GM23338 (cell line): ENCODE measurements at regions not wholly inside any gene's neighbourhood (a gene's known extent, or its start where the extent isn't known, plus 50 kb on each side); places are given as distances from the start of the nearest gene placed in this dataset.

ENCODE experiments used
- ATAC-seq: fragments of 200-7000 bp; cut with Tn5 transposase; 3 replicates; pipeline ENCODE4 v1.9.1; 2020
- DNase-seq: peaks from one replicate; pipeline ENCODE4 v3.0.0-alpha.2; 2015; ENCODE audit warnings: low spot score
- H2AFZ ChIP-seq: fragments of 200-600 bp; sonication (generic); 2 replicates; pipeline ENCODE4 v1.8.0; 2016; ENCODE audit warnings: antibody characterized with exemption, mild to moderate bottlenecking, moderate library complexity
- H3F3A ChIP-seq: fragments of 200-600 bp; sonication (generic); replicated peaks from 2 replicates; pipeline ENCODE4 v1.8.0; 2017; ENCODE audit warnings: antibody characterized with exemption, mixed run types, low read depth
- H3K27ac ChIP-seq: fragments of 200-600 bp; sonication (generic); 2 replicates; pipeline ENCODE4 v1.6.1; 2016; ENCODE audit warnings: low read depth
- H3K27me3 ChIP-seq: fragments of 200-600 bp; sonication (generic); 2 replicates; pipeline ENCODE4 v1.8.0; 2016; ENCODE audit warnings: mild to moderate bottlenecking, mixed run types, moderate library complexity; ENCODE audit not compliant: insufficient read depth
- H3K36me3 ChIP-seq: fragments of 200-600 bp; sonication (generic); 2 replicates; pipeline ENCODE4 v1.8.0; 2016; ENCODE audit warnings: mild to moderate bottlenecking; ENCODE audit not compliant: insufficient read depth
- H3K4me1 ChIP-seq: fragments of 200-600 bp; sonication (generic); 2 replicates; pipeline ENCODE4 v1.8.0; 2016; ENCODE audit warnings: mild to moderate bottlenecking, moderate library complexity; ENCODE audit not compliant: insufficient read depth
- H3K4me2 ChIP-seq: fragments of 200-600 bp; sonication (generic); 2 replicates; pipeline ENCODE4 v1.7.1; 2017; ENCODE audit warnings: mixed run types
- H3K4me3 ChIP-seq: fragments of 200-600 bp; sonication (generic); 2 replicates; pipeline ENCODE4 v1.6.1; 2016; ENCODE audit warnings: mixed run types
- H3K79me2 ChIP-seq: fragments of 200-600 bp; sonication (generic); replicated peaks from 2 replicates; pipeline ENCODE4 v1.8.0; 2017; ENCODE audit warnings: mild to moderate bottlenecking; ENCODE audit not compliant: insufficient read depth
- H3K9me2 ChIP-seq: fragments of 200-600 bp; sonication (generic); 2 replicates; pipeline ENCODE4 v1.8.0; 2017; ENCODE audit not compliant: insufficient read depth
- H4K20me1 ChIP-seq: fragments of 200-600 bp; sonication (generic); replicated peaks from 2 replicates; pipeline ENCODE4 v1.8.0; 2017; ENCODE audit warnings: mild to moderate bottlenecking; ENCODE audit not compliant: insufficient read depth
- H3K27ac Mint-ChIP-seq: 2 replicates; pipeline ENCODE4 v1.8.0; 2020; ENCODE audit warnings: inconsistent platforms, mild to moderate bottlenecking, moderate library complexity, mixed read lengths
- H3K27me3 Mint-ChIP-seq: 3 replicates; pipeline ENCODE4 v1.8.0; 2022; ENCODE audit warnings: low read depth, mild to moderate bottlenecking, moderate library complexity, mixed read lengths, inconsistent platforms; ENCODE audit not compliant: insufficient read depth, poor library complexity
- H3K36me3 Mint-ChIP-seq: 3 replicates; pipeline ENCODE4 v1.8.0; 2021; ENCODE audit warnings: low read depth, mild to moderate bottlenecking, inconsistent platforms, moderate library complexity, mixed read lengths
- H3K4me1 Mint-ChIP-seq: 3 replicates; pipeline ENCODE4 v1.8.0; 2020; ENCODE audit warnings: mild to moderate bottlenecking, inconsistent platforms, mixed read lengths
- H3K4me3 Mint-ChIP-seq: 3 replicates; pipeline ENCODE4 v1.8.0; 2021; ENCODE audit warnings: moderate library complexity, mild to moderate bottlenecking, inconsistent platforms, mixed read lengths
- H3K9me3 Mint-ChIP-seq: 3 replicates; pipeline ENCODE4 v1.8.0; 2020; ENCODE audit warnings: moderate library complexity, mild to moderate bottlenecking, inconsistent platforms, mixed read lengths
- CREB1 ChIP-seq: fragments of 250-450 bp; sonication (Bioruptor Pico); IDR thresholded peaks from 2 replicates; pipeline ENCODE4 v1.5.0; 2020; ENCODE audit warnings: low read depth, mild to moderate bottlenecking, moderate library complexity
- EZH2 ChIP-seq: fragments of 200-600 bp; sonication (generic); IDR thresholded peaks from one replicate; pipeline ENCODE4 v1.8.0; 2017; ENCODE audit warnings: antibody characterized with exemption, mild to moderate bottlenecking, low read depth; ENCODE audit not compliant: unreplicated experiment
- EZH2phosphoT487 ChIP-seq: fragments of 200-600 bp; sonication (generic); IDR thresholded peaks from one replicate; pipeline ENCODE4 v1.8.1; 2018; ENCODE audit warnings: antibody characterized with exemption; ENCODE audit not compliant: unreplicated experiment
- NANOG ChIP-seq: IDR thresholded peaks from 2 replicates; pipeline ENCODE4 v1.6.1; 2016; ENCODE audit warnings: antibody characterized with exemption, borderline replicate concordance
- POLR2AphosphoS5 ChIP-seq: IDR thresholded peaks from 2 replicates; pipeline ENCODE4 v1.6.1; 2016; ENCODE audit warnings: antibody characterized with exemption, low read depth
- STAT1 ChIP-seq: IDR thresholded peaks from one replicate; pipeline ENCODE4 v1.6.1; 2016; ENCODE audit warnings: antibody characterized with exemption; ENCODE audit not compliant: unreplicated experiment
- ZNF114 ChIP-seq: fragments of 250-450 bp; sonication (Bioruptor Pico); IDR thresholded peaks from 2 replicates; pipeline ENCODE4 v1.5.0; 2020; ENCODE audit warnings: mild to moderate bottlenecking, moderate library complexity
- ZNF331 ChIP-seq: fragments of 250-450 bp; sonication (Bioruptor Pico); IDR thresholded peaks from 2 replicates; pipeline ENCODE4 v1.5.0; 2020; ENCODE audit warnings: low read depth, mild to moderate bottlenecking, moderate library complexity
- TF ChIP-seq, protein P1 (sequence below), 2 experiments: fragments of 200-600 bp in 1 of 2; sonication (generic) in 1 of 2; conservative IDR thresholded peaks; 2 replicates each; pipeline versions ENCODE4 v1.5.1 to v1.6.1; 2016 to 2017; ENCODE audit warnings: antibody characterized with exemption in 2 of 2, low read depth in 2 of 2, mild to moderate bottlenecking in 2 of 2, moderate library complexity in 1 of 2
- TF ChIP-seq, protein P2 (sequence below): IDR thresholded peaks from 2 replicates; pipeline ENCODE4 v1.6.1; 2016; ENCODE audit warnings: antibody characterized with exemption
- TF ChIP-seq, protein P3 (sequence below): fragments of 250-450 bp; sonication (Bioruptor Pico); IDR thresholded peaks from 2 replicates; pipeline ENCODE4 v1.5.0; 2020; ENCODE audit warnings: mild to moderate bottlenecking, moderate library complexity

DNA sequence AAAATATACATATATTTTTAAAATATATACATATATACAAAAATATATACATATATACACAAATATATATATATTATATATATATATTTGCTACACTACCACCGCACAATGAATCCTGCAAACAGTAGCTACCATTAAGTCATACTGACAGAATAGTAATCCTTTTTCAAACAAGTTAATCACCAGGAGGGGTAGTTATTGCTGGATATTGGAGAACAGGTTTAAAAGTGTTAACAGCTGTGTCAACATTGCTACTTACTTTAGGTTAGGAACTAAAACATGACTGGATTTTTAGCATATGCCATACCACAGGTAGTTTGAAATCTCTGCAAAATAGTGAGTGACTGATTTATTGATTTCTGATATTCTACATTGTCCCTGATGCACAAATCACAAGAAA, 529.1 kb upstream of the CDH7 start:
- no peaks in the 10 kb centered on the region for H3K4me1 ChIP-seq
- DNase-seq, result no peak
- no peak for ATAC-seq
- no peaks in the 10 kb centered on the region for H3K79me2 ChIP-seq
- no peaks in the 10 kb centered on the region for H3F3A ChIP-seq
- H3K36me3 ChIP-seq, result no peaks in the 10 kb centered on the region
- H3K4me2 ChIP-seq, result no peak overlapping the region
- Mint-ChIP-seq H3K4me3 (no peak overlapping the region), H3K4me1 (peaks cover 4% of the 10 kb centered on the region; the same call in 2 of the 3 replicates), H3K9me3 (no peaks in the 10 kb centered on the region), H3K27me3 (no peaks in the 10 kb centered on the region), H3K36me3 (no peaks in the 10 kb centered on the region), H3K27ac (no peak overlapping the region)
- H3K27me3 ChIP-seq, result no peaks in the 10 kb centered on the region
- H2AFZ ChIP-seq, result no peak overlapping the region
- H4K20me1 ChIP-seq, result no peaks in the 10 kb centered on the region
- no peak overlapping the region for H3K27ac ChIP-seq
- H3K4me3 ChIP-seq, result no peak overlapping the region
- no peaks in the 10 kb centered on the region for H3K9me2 ChIP-seq
- TF ChIP-seq EZH2phosphoT487 (no peak), EZH2 (no peak), ZNF114 (CRISPR knock-in tag) (no peak), NANOG (no peak), CREB1 (no peak)
- TF ChIP-seq, protein P1, sequence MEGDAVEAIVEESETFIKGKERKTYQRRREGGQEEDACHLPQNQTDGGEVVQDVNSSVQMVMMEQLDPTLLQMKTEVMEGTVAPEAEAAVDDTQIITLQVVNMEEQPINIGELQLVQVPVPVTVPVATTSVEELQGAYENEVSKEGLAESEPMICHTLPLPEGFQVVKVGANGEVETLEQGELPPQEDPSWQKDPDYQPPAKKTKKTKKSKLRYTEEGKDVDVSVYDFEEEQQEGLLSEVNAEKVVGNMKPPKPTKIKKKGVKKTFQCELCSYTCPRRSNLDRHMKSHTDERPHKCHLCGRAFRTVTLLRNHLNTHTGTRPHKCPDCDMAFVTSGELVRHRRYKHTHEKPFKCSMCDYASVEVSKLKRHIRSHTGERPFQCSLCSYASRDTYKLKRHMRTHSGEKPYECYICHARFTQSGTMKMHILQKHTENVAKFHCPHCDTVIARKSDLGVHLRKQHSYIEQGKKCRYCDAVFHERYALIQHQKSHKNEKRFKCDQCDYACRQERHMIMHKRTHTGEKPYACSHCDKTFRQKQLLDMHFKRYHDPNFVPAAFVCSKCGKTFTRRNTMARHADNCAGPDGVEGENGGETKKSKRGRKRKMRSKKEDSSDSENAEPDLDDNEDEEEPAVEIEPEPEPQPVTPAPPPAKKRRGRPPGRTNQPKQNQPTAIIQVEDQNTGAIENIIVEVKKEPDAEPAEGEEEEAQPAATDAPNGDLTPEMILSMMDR (conservative IDR thresholded peaks at IDR 0.05; ENCODE audit: low read depth in 2 of 2), result no peak
- TF ChIP-seq, protein P2, sequence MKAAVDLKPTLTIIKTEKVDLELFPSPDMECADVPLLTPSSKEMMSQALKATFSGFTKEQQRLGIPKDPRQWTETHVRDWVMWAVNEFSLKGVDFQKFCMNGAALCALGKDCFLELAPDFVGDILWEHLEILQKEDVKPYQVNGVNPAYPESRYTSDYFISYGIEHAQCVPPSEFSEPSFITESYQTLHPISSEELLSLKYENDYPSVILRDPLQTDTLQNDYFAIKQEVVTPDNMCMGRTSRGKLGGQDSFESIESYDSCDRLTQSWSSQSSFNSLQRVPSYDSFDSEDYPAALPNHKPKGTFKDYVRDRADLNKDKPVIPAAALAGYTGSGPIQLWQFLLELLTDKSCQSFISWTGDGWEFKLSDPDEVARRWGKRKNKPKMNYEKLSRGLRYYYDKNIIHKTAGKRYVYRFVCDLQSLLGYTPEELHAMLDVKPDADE, result no peak

DNA sequence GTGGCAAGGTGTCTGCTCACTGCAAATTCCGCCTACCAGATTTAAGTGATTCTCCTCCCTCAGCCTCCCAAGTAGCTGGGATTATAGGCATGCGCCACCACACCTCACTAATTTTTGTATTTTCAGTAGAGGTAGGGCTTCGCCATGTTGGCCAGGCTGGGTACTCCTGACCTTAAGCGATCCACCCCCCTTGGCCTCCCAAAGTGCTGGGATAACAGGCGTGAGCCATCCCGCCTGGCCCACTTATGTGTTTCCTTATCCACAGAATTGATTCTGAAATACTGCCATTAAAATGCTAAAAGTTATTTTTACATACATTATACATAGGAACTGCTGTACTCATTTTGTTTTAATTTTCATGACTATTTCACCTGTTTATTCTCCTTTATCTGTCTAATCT, 529.7 kb upstream of the CDH7 start:
- Histone ChIP-seq H3K36me3 (no peaks in the 10 kb centered on the region), H3K79me2 (no peaks in the 10 kb centered on the region), H3K27ac (no peak overlapping the region), H3K4me3 (no peak overlapping the region), H3K9me2 (no peaks in the 10 kb centered on the region), H3K4me2 (no peak overlapping the region), H4K20me1 (no peaks in the 10 kb centered on the region), H2AFZ (no peak overlapping the region), H3K4me1 (no peaks in the 10 kb centered on the region), H3K27me3 (no peaks in the 10 kb centered on the region), H3F3A (no peaks in the 10 kb centered on the region)
- Mint-ChIP-seq H3K27ac (no peak overlapping the region), H3K36me3 (no peaks in the 10 kb centered on the region), H3K27me3 (no peaks in the 10 kb centered on the region), H3K4me1 (peaks cover 4% of the 10 kb centered on the region; the same call in 2 of the 3 replicates), H3K9me3 (no peaks in the 10 kb centered on the region), H3K4me3 (no peak overlapping the region)
- DNase-seq, result no peak
- TF ChIP-seq EZH2phosphoT487, result no peak
- TF ChIP-seq, protein P3, sequence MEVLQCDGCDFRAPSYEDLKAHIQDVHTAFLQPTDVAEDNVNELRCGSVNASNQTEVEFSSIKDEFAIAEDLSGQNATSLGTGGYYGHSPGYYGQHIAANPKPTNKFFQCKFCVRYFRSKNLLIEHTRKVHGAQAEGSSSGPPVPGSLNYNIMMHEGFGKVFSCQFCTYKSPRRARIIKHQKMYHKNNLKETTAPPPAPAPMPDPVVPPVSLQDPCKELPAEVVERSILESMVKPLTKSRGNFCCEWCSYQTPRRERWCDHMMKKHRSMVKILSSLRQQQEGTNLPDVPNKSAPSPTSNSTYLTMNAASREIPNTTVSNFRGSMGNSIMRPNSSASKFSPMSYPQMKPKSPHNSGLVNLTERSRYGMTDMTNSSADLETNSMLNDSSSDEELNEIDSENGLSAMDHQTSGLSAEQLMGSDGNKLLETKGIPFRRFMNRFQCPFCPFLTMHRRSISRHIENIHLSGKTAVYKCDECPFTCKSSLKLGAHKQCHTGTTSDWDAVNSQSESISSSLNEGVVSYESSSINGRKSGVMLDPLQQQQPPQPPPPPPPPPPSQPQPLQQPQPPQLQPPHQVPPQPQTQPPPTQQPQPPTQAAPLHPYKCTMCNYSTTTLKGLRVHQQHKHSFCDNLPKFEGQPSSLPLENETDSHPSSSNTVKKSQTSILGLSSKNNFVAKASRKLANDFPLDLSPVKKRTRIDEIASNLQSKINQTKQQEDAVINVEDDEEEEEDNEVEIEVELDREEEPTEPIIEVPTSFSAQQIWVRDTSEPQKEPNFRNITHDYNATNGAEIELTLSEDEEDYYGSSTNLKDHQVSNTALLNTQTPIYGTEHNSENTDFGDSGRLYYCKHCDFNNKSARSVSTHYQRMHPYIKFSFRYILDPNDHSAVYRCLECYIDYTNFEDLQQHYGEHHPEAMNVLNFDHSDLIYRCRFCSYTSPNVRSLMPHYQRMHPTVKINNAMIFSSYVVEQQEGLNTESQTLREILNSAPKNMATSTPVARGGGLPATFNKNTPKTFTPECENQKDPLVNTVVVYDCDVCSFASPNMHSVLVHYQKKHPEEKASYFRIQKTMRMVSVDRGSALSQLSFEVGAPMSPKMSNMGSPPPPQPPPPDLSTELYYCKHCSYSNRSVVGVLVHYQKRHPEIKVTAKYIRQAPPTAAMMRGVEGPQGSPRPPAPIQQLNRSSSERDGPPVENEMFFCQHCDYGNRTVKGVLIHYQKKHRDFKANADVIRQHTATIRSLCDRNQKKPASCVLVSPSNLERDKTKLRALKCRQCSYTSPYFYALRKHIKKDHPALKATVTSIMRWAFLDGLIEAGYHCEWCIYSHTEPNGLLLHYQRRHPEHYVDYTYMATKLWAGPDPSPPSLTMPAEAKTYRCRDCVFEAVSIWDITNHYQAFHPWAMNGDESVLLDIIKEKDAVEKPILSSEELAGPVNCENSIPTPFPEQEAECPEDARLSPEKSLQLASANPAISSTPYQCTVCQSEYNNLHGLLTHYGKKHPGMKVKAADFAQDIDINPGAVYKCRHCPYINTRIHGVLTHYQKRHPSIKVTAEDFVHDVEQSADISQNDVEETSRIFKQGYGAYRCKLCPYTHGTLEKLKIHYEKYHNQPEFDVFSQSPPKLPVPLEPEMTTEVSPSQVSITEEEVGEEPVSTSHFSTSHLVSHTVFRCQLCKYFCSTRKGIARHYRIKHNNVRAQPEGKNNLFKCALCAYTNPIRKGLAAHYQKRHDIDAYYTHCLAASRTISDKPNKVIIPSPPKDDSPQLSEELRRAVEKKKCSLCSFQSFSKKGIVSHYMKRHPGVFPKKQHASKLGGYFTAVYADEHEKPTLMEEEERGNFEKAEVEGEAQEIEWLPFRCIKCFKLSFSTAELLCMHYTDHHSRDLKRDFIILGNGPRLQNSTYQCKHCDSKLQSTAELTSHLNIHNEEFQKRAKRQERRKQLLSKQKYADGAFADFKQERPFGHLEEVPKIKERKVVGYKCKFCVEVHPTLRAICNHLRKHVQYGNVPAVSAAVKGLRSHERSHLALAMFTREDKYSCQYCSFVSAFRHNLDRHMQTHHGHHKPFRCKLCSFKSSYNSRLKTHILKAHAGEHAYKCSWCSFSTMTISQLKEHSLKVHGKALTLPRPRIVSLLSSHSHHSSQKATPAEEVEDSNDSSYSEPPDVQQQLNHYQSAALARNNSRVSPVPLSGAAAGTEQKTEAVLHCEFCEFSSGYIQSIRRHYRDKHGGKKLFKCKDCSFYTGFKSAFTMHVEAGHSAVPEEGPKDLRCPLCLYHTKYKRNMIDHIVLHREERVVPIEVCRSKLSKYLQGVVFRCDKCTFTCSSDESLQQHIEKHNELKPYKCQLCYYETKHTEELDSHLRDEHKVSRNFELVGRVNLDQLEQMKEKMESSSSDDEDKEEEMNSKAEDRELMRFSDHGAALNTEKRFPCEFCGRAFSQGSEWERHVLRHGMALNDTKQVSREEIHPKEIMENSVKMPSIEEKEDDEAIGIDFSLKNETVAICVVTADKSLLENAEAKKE (CRISPR knock-in tag), result no peak
- TF ChIP-seq ZNF114 (CRISPR knock-in tag), result no peak
- TF ChIP-seq POLR2AphosphoS5, result no peak
- TF ChIP-seq, protein P1 (conservative IDR thresholded peaks at IDR 0.05; ENCODE audit: low read depth in 2 of 2), result no peak
- TF ChIP-seq STAT1, result no peak
- TF ChIP-seq ZNF331 (CRISPR knock-in tag), result no peak
- TF ChIP-seq EZH2, result no peak
- ATAC-seq, result no peak
